ENCODE measurements at regions not wholly inside any gene's neighbourhood (a gene's known extent, or its start where the extent isn't known, plus 50 kb on each side); places are given as distances from the start of the nearest gene placed in this dataset.

GRCh38 chr10:4252701-4253100 is 467.7 kb upstream of the KLF6 start:
- CTCF ChIA-PET: interaction anchor here (0.7 kb wide), 1 partner anchor 260 kb away, joined by 3 read pairs; no protein-coding TSS in a partner anchor
- POLR2A ChIA-PET: no interaction called here
- TF ChIP-seq CTCF (IDR thresholded peaks at IDR 0.05; ENCODE audit: insufficient read depth, low read length, missing control alignments): no peak
- DNase-seq (ENCODE audit: low read depth, low spot score): no peak
- no peak overlapping the region for H3K4me3 ChIP-seq (ENCODE audit: low read depth, low read length)

DNA sequence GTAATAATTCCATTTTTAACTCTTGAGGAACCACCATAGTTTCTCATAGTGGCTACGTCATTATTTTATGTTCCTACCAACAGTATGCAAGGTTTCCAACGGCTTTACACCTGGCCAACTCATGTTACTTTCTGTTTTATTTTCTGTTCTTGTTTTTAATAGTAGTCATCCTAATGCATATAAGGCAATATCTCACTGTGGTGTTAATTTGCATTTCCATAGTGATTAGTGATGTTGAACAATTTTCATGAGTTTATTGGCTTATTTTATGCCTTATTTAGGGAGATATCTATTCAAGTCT is 465.5 kb upstream of the KLF6 start:
- CTCF ChIA-PET: interaction anchor here (0.9 to 1.5 kb wide), 3 partner anchors 11 to 407 kb away, joined by 3 to 6 read pairs (median 3); no protein-coding TSS in a partner anchor
- POLR2A ChIA-PET: no interaction called here
- no peak for TF ChIP-seq CTCF (IDR thresholded peaks at IDR 0.05; ENCODE audit: insufficient read depth, low read length, missing control alignments)
- no peak for DNase-seq (ENCODE audit: low read depth, low spot score)
- no peak overlapping the region for H3K4me3 ChIP-seq (ENCODE audit: low read depth, low read length)

GRCh38 chr10:4249841-4250586 is 465.0 kb upstream of the KLF6 start:
- TF ChIP-seq CTCF (IDR thresholded peaks at IDR 0.05; ENCODE audit: insufficient read depth, low read length, missing control alignments): no peak
- ChIA-PET CTCF (interaction anchor here (0.9 kb wide), 1 partner anchor 94 kb away, joined by 3 read pairs; no protein-coding TSS in a partner anchor), POLR2A (interaction anchor here (0.6 kb wide), 1 partner anchor 81 kb away, joined by 4 read pairs; no protein-coding TSS in a partner anchor)
- DNase-seq (ENCODE audit: low read depth, low spot score): no peak
- H3K4me3 ChIP-seq (ENCODE audit: low read depth, low read length): no peak overlapping the region

DNA sequence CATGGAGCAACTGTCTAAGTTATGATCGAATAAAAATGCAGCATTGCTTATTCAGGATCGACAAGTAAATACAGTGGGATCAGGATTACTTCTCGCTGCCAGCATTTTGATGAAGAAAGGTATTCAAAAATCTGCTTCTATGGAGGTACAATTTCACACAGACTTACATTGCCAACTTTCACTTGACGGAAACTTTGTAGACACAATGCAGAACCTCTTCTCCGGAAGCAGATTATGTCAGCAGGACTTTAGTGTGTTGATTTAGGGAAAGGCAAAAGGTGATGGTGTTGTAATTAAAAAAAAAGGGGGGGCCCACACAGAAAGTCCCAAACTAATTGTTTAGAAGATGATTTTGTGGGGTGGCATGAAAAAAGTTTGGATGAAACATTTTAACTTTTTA is 462.4 kb upstream of the KLF6 start:
- no peak for TF ChIP-seq CTCF (IDR thresholded peaks at IDR 0.05; ENCODE audit: insufficient read depth, low read length, missing control alignments)
- ChIA-PET POLR2A (interaction anchor here (0.9 to 2.4 kb wide), 3 partner anchors 409 to 523 kb away, joined by 3 to 14 read pairs (median 4); partner anchors contain the start of gene KLF6), CTCF (interaction anchor here (0.8 to 2.8 kb wide), 5 partner anchors 22 to 1051 kb away, joined by 3 to 11 read pairs (median 4); no protein-coding TSS in a partner anchor)

GRCh38 chr10:4246881-4247358 is 461.9 kb upstream of the KLF6 start:
- POLR2A ChIA-PET: interaction anchor here (0.7 to 2.4 kb wide), 5 partner anchors 233 to 524 kb away, joined by 3 to 14 read pairs (median 3); partner anchors contain the start of gene KLF6
- CTCF ChIA-PET: interaction anchor here (0.8 to 2.8 kb wide), 6 partner anchors 22 to 1050 kb away, joined by 3 to 11 read pairs (median 4); no protein-coding TSS in a partner anchor
- no peak overlapping the region for H3K4me3 ChIP-seq (ENCODE audit: low read depth, low read length)
- DNase-seq (ENCODE audit: low read depth, low spot score): peak; percentile 94
- no peak for TF ChIP-seq CTCF (IDR thresholded peaks at IDR 0.05; ENCODE audit: insufficient read depth, low read length, missing control alignments)

More for the DNA sequence above, 462.4 kb upstream of the KLF6 start:
- DNase-seq (ENCODE audit: low read depth, low spot score): no peak
- no peak overlapping the region for H3K4me3 ChIP-seq (ENCODE audit: low read depth, low read length)

GRCh38 chr10:4243651-4244050 is 458.6 kb upstream of the KLF6 start:
- ChIA-PET CTCF (interaction anchor here (1.2 kb wide), 1 partner anchor 523 kb away, joined by 3 read pairs; no protein-coding TSS in a partner anchor), POLR2A (interaction anchor here (0.5 to 4.0 kb wide), 4 partner anchors 100 to 463 kb away, joined by 3 to 18 read pairs (median 6); partner anchors contain the start of gene KLF6)
- no peak overlapping the region for H3K4me3 ChIP-seq (ENCODE audit: low read depth, low read length)
- TF ChIP-seq CTCF (IDR thresholded peaks at IDR 0.05; ENCODE audit: insufficient read depth, low read length, missing control alignments): no peak
- peak; percentile 99 for DNase-seq (ENCODE audit: low read depth, low spot score)

Data from AG04449 (cell line).